H9 (cell line): ENCODE measurements at regions not wholly inside any gene's neighbourhood (a gene's known extent, or its start where the extent isn't known, plus 50 kb on each side); places are given as distances from the start of the nearest gene placed in this dataset.

Experiments
- DNase-seq: peaks from one replicate; pipeline ENCODE4 v3.0.0-alpha.2; 2017
- H2AFZ ChIP-seq: one replicate; pipeline ENCODE4 v1.6.1; 2013; ENCODE audit warnings: mild to moderate bottlenecking, low read length, control low read depth, moderate library complexity
- H2AK5ac ChIP-seq: 2 replicates; pipeline ENCODE4 v1.6.1; 2013; ENCODE audit warnings: low read length, control low read depth, mixed read lengths; ENCODE audit not compliant: insufficient read length
- H2BK120ac ChIP-seq: one replicate; pipeline ENCODE4 v1.6.1; 2013; ENCODE audit warnings: low read depth, mild to moderate bottlenecking, low read length, control low read depth, inconsistent platforms; ENCODE audit not compliant: poor library complexity, severe bottlenecking
- H2BK12ac ChIP-seq: 2 replicates; pipeline ENCODE4 v1.6.1; 2013; ENCODE audit warnings: low read length, control low read depth, mixed read lengths, low read depth; ENCODE audit not compliant: insufficient read length
- H2BK15ac ChIP-seq: 2 replicates; pipeline ENCODE4 v1.6.1; 2013; ENCODE audit warnings: low read depth, low read length, control low read depth
- H2BK20ac ChIP-seq: one replicate; pipeline ENCODE4 v1.6.1; 2013; ENCODE audit warnings: low read depth, mild to moderate bottlenecking, low read length, control low read depth, inconsistent platforms; ENCODE audit not compliant: poor library complexity, severe bottlenecking
- H2BK5ac ChIP-seq: 2 replicates; pipeline ENCODE4 v1.6.1; 2013; ENCODE audit warnings: low read length, control low read depth, mixed read lengths; ENCODE audit not compliant: insufficient read length
- H3K14ac ChIP-seq: 2 replicates; pipeline ENCODE4 v1.6.1; 2013; ENCODE audit warnings: low read length, control low read depth; ENCODE audit not compliant: insufficient read depth
- H3K18ac ChIP-seq: 2 replicates; pipeline ENCODE4 v1.6.1; 2013; ENCODE audit warnings: low read depth, mild to moderate bottlenecking, mixed read lengths, low read length, control low read depth; ENCODE audit not compliant: insufficient read length
- H3K23ac ChIP-seq: 2 replicates; pipeline ENCODE4 v1.6.1; 2013; ENCODE audit warnings: low read length, control low read depth, mixed read lengths, low read depth; ENCODE audit not compliant: insufficient read length
- H3K23me2 ChIP-seq: 2 replicates; pipeline ENCODE4 v1.6.1; 2013; ENCODE audit warnings: low read depth, mild to moderate bottlenecking, mixed read lengths, low read length, control low read depth; ENCODE audit not compliant: insufficient read length, poor library complexity, severe bottlenecking
- H3K27ac ChIP-seq: 2 replicates; pipeline ENCODE4 v1.5.1; 2013; ENCODE audit warnings: low read length, control low read depth, mixed read lengths, low read depth; ENCODE audit not compliant: insufficient read length
- H3K27me3 ChIP-seq: 2 replicates; pipeline ENCODE4 v1.6.1; 2013; ENCODE audit warnings: low read length, control low read depth, inconsistent platforms; ENCODE audit not compliant: insufficient read depth
- H3K4ac ChIP-seq: 2 replicates; pipeline ENCODE4 v1.6.1; 2013; ENCODE audit warnings: low read depth, mild to moderate bottlenecking, control low read depth, inconsistent platforms, low read length, moderate library complexity
- H3K4me1 ChIP-seq: 2 replicates; pipeline ENCODE4 v1.6.1; 2013; ENCODE audit warnings: low read length, control low read depth, inconsistent platforms; ENCODE audit not compliant: insufficient read depth
- H3K4me2 ChIP-seq: 2 replicates; pipeline ENCODE4 v1.6.1; 2013; ENCODE audit warnings: low read length, control low read depth, mixed read lengths; ENCODE audit not compliant: insufficient read length, insufficient read depth
- H3K56ac ChIP-seq: 2 replicates; pipeline ENCODE4 v1.6.1; 2013; ENCODE audit warnings: low read depth, mild to moderate bottlenecking, mixed read lengths, low read length, control low read depth; ENCODE audit not compliant: insufficient read length
- H3K79me1 ChIP-seq: 2 replicates; pipeline ENCODE4 v1.6.1; 2013; ENCODE audit warnings: low read depth, mild to moderate bottlenecking, moderate library complexity, low read length, control low read depth, inconsistent platforms; ENCODE audit not compliant: insufficient read depth, poor library complexity, severe bottlenecking
- H3K79me2 ChIP-seq: 2 replicates; pipeline ENCODE4 v1.6.1; 2013; ENCODE audit warnings: low read length, control low read depth, inconsistent platforms; ENCODE audit not compliant: insufficient read depth
- H3K9ac ChIP-seq: 2 replicates; pipeline ENCODE4 v1.6.1; 2013; ENCODE audit warnings: low read length, control low read depth, mixed read lengths; ENCODE audit not compliant: insufficient read length; ENCODE audit errors: extremely low read depth
- H3K9me3 ChIP-seq: one replicate; pipeline ENCODE4 v1.6.1; 2013; ENCODE audit warnings: low read depth, low read length, inconsistent platforms; ENCODE audit not compliant: control insufficient read depth
- H3T11ph ChIP-seq: one replicate; pipeline ENCODE4 v1.6.1; 2013; ENCODE audit warnings: mild to moderate bottlenecking, low read length, control low read depth, inconsistent platforms
- H4K20me1 ChIP-seq: one replicate; pipeline ENCODE4 v1.6.1; 2013; ENCODE audit not compliant: control insufficient read depth, insufficient read length, insufficient read depth
- H4K5ac ChIP-seq: 2 replicates; pipeline ENCODE4 v1.6.1; 2013; ENCODE audit warnings: low read depth, mild to moderate bottlenecking, mixed read lengths, low read length, control low read depth; ENCODE audit not compliant: insufficient read length
- H4K8ac ChIP-seq: replicated peaks from 2 replicates; pipeline ENCODE4 v1.6.1; 2013; ENCODE audit warnings: low read length, control low read depth, mixed read lengths, low read depth; ENCODE audit not compliant: insufficient read length
- H4K91ac ChIP-seq: 2 replicates; pipeline ENCODE4 v1.6.1; 2013; ENCODE audit warnings: low read depth, mild to moderate bottlenecking, moderate library complexity, mixed read lengths, low read length, control low read depth; ENCODE audit not compliant: insufficient read length
- H3K27ac Mint-ChIP-seq, 3 experiments: 2 replicates in 2 of 3; 3 replicates in 1 of 3; pipeline ENCODE4 v1.8.0; 2020 to 2021; ENCODE audit warnings: mixed read lengths in 3 of 3, mild to moderate bottlenecking in 1 of 3, moderate library complexity in 1 of 3
- H3K27me3 Mint-ChIP-seq: 2 replicates; pipeline ENCODE4 v1.8.0; 2021; ENCODE audit warnings: low read depth, mild to moderate bottlenecking, moderate library complexity, mixed read lengths
- H3K36me3 Mint-ChIP-seq, 3 experiments: 2 replicates in 2 of 3; 3 replicates in 1 of 3; pipeline ENCODE4 v1.8.0; 2020 to 2021; ENCODE audit warnings: low read depth in 3 of 3, mixed read lengths in 3 of 3; ENCODE audit not compliant: insufficient read depth in 1 of 3
- H3K4me1 Mint-ChIP-seq, 2 experiments: 2 replicates each; pipeline ENCODE4 v1.8.0; 2020; ENCODE audit warnings: mixed read lengths in 2 of 2
- H3K4me3 Mint-ChIP-seq, 2 experiments: 2 replicates in 1 of 2; 3 replicates in 1 of 2; pipeline ENCODE4 v1.8.0; 2020 to 2021; ENCODE audit warnings: mild to moderate bottlenecking in 2 of 2, mixed read lengths in 2 of 2, moderate library complexity in 1 of 2
- H3K9me3 Mint-ChIP-seq, 2 experiments: 2 replicates in 1 of 2; 3 replicates in 1 of 2; pipeline ENCODE4 v1.8.0; 2020; ENCODE audit warnings: mild to moderate bottlenecking in 2 of 2, mixed read lengths in 2 of 2, moderate library complexity in 1 of 2
- CTCF ChIP-seq: fragments of 200-600 bp; sonication (generic); conservative IDR thresholded peaks from 3 replicates; pipeline ENCODE4 v1.8.0; 2021; ENCODE audit warnings: antibody characterized with exemption, mild to moderate bottlenecking
- WGBS: extraction: QIAGEN DNeasy Blood & Tissue Kit; methylation state at CpG from one replicate; pipeline ENCODE4 v1.1.7; 2013; ENCODE audit warnings: missing lambda C conversion rate, low lambda C conversion rate, mixed read lengths; ENCODE audit not compliant: insufficient read length; ENCODE audit errors: extremely low coverage; 5-methylcytosine and 5-hydroxymethylcytosine counted together

- Mint-ChIP-seq H3K4me1 (peaks cover 20 to 24% of the 10 kb centered on the region in 2 experiments), H3K27me3 (no peaks in the 10 kb centered on the region; the same call in 1 of the 2 replicates), H3K4me3 (no peak overlapping the region), H3K36me3 (no peaks in the 10 kb centered on the region), H3K9me3 (no peaks in the 10 kb centered on the region; a peak in 1 of 5 replicates), H3K27ac (no peak overlapping the region)
- WGBS: no CpG with 5 or more reads among the region's 4 CpGs
- DNase-seq: no peak
- Histone ChIP-seq H3K79me1 (no peaks in the 10 kb centered on the region), H3K9ac (no peak overlapping the region), H3K4ac (no peak overlapping the region), H3K27ac (no peak overlapping the region), H3K23ac (no peak overlapping the region), H2AFZ (no peak overlapping the region), H3K27me3 (no peaks in the 10 kb centered on the region), H2BK12ac (no peak overlapping the region), H3K4me2 (no peak overlapping the region), H3K18ac (no peak overlapping the region), H2BK120ac (no peak overlapping the region), H2AK5ac (no peak overlapping the region), H3T11ph (no peak overlapping the region), H2BK15ac (no peak overlapping the region), H3K79me2 (no peaks in the 10 kb centered on the region), H4K5ac (no peak overlapping the region), H3K14ac (no peak overlapping the region), H3K9me3 (no peaks in the 10 kb centered on the region), H3K56ac (no peak overlapping the region), H2BK20ac (no peak overlapping the region), H4K20me1 (no peaks in the 10 kb centered on the region), H3K23me2 (no peaks in the 10 kb centered on the region), H2BK5ac (no peak overlapping the region), H3K4me1 (no peaks in the 10 kb centered on the region), H4K8ac (no peak overlapping the region), H4K91ac (no peak overlapping the region)
- TF ChIP-seq CTCF: no peak
Measured at GRCh38 chr7:142418326-142418725, 160.5 kb upstream of the PRSS58 start.
